Embryonic facial prominence (tissue), 1 donor: ENCODE measurements at regions not wholly inside any gene's neighbourhood (a gene's known extent, or its start where the extent isn't known, plus 50 kb on each side); places are given as distances from the start of the nearest gene placed in this dataset.

Experiments
- DNase-seq: peaks from one replicate; pipeline ENCODE4 v3.0.0-alpha.2; 2016; ENCODE audit errors: extremely low spot score

GRCh38 chr5:135723491-135723890, 111.0 kb upstream of the SLC25A48 start:
- DNase-seq = peak; percentile 46

- no peak for DNase-seq
Measured at GRCh38 chr5:135721548-135722090, 112.8 kb upstream of the SLC25A48 start.

- no peak for DNase-seq
Measured at GRCh38 chr5:135720191-135720590, 114.3 kb upstream of the SLC25A48 start.

GRCh38 chr5:135719428-135720063, 114.9 kb upstream of the SLC25A48 start:
- no peak for DNase-seq

GRCh38 chr5:135718651-135719050, 115.8 kb upstream of the SLC25A48 start:
- no peak for DNase-seq

- DNase-seq = no peak
Measured at GRCh38 chr5:135718151-135718550, 116.3 kb upstream of the SLC25A48 start.

- no peak for DNase-seq
Measured at GRCh38 chr5:135715267-135716055, 119.0 kb upstream of the SLC25A48 start.

- DNase-seq = no peak
Measured at GRCh38 chr5:135714126-135714894, 120.2 kb upstream of the SLC25A48 start.

GRCh38 chr5:135713161-135713915, 121.1 kb upstream of the SLC25A48 start:
- no peak for DNase-seq

- DNase-seq = no peak
Measured at GRCh38 chr5:135711911-135712310, 122.6 kb upstream of the SLC25A48 start.

GRCh38 chr5:135710045-135710675, 124.3 kb upstream of the SLC25A48 start:
- no peak for DNase-seq

- no peak for DNase-seq
Measured at GRCh38 chr5:135709208-135709575, 125.3 kb upstream of the SLC25A48 start.

- DNase-seq = no peak
Measured at GRCh38 chr5:135708481-135709207, 125.8 kb upstream of the SLC25A48 start.

GRCh38 chr5:135707302-135707701, 127.2 kb upstream of the SLC25A48 start:
- DNase-seq = no peak

- no peak for DNase-seq
Measured at GRCh38 chr5:135706893-135707292, 127.6 kb upstream of the SLC25A48 start.

- DNase-seq = no peak
Measured at GRCh38 chr5:135706474-135706873, 127.7 kb upstream of the CXCL14 start.

GRCh38 chr5:135705941-135706466, 127.2 kb upstream of the CXCL14 start:
- DNase-seq = no peak

GRCh38 chr5:135705141-135705631, 126.4 kb upstream of the CXCL14 start:
- no peak for DNase-seq

GRCh38 chr5:135704616-135705015, 125.8 kb upstream of the CXCL14 start:
- DNase-seq = no peak

GRCh38 chr5:135703016-135703550, 124.3 kb upstream of the CXCL14 start:
- DNase-seq = no peak
